Naive thymus-derived CD4-positive, alpha-beta T cell (primary cell): ENCODE measurements at regions not wholly inside any gene's neighbourhood (a gene's known extent, or its start where the extent isn't known, plus 50 kb on each side); places are given as distances from the start of the nearest gene placed in this dataset.

Experiments
- ATAC-seq: fragments of 150-1000 bp; cut with Tn5 transposase; 2 replicates; pipeline ENCODE4 v1.10.0; 2021; ENCODE audit warnings: mild to moderate bottlenecking, moderate library complexity
- CTCF ChIA-PET: fragments of 350-600 bp; sonication (Branson Sonifier 250); formaldehyde crosslinking; loops from one replicate; lab custom pipeline; 2021; ENCODE audit warnings: antibody characterized with exemption; lab: Charles Lee
- POLR2A ChIA-PET: fragments of 350-600 bp; sonication (Branson Sonifier 250); formaldehyde crosslinking; loops from one replicate; lab custom pipeline; 2021; ENCODE audit warnings: antibody characterized with exemption, inconsistent platforms; lab: Charles Lee
- DNase-seq, 9 donors: peaks; one replicate each; pipeline versions ENCODE4 v3.0.0 to v3.0.0-alpha.2; 2020 to 2022; ENCODE audit warnings: mixed read lengths in 1 of 9
- H3K27ac ChIP-seq: one replicate; pipeline ENCODE4 v1.7.0; 2013; ENCODE audit warnings: mild to moderate bottlenecking, low read depth, low read length, moderate library complexity
- H3K27me3 ChIP-seq, 2 donors: one replicate each; pipeline ENCODE4 v1.7.0; 2013; ENCODE audit warnings: low read length in 2 of 2, mild to moderate bottlenecking in 2 of 2, moderate library complexity in 2 of 2; ENCODE audit not compliant: control insufficient read depth in 2 of 2, insufficient read depth in 2 of 2
- H3K36me3 ChIP-seq, 3 experiments: 1 replicate in 2 of 3; 2 replicates in 1 of 3; pipeline ENCODE4 v1.7.0; 2013; ENCODE audit warnings: low read length in 3 of 3, mild to moderate bottlenecking in 3 of 3, moderate library complexity in 1 of 3; ENCODE audit not compliant: insufficient read depth in 3 of 3, control insufficient read depth in 2 of 3
- H3K4me1 ChIP-seq, 2 donors: one replicate each; pipeline ENCODE4 v1.7.0; 2013; ENCODE audit warnings: low read length in 2 of 2, mild to moderate bottlenecking in 2 of 2, moderate library complexity in 1 of 2; ENCODE audit not compliant: control insufficient read depth in 2 of 2, insufficient read depth in 2 of 2
- H3K4me3 ChIP-seq: 2 replicates; pipeline ENCODE4 v1.7.0; 2013; ENCODE audit warnings: mild to moderate bottlenecking, low read length
- H3K9me3 ChIP-seq, 3 experiments: 1 replicate in 2 of 3; 2 replicates in 1 of 3; pipeline ENCODE4 v1.7.0; 2013; ENCODE audit warnings: low read length in 3 of 3; ENCODE audit not compliant: control insufficient read depth in 2 of 3
- H3K27ac Mint-ChIP-seq, 9 donors: one replicate each; pipeline ENCODE4 v1.8.0; 2020 to 2022; ENCODE audit warnings: mixed read lengths in 9 of 9, mild to moderate bottlenecking in 8 of 9, moderate library complexity in 5 of 9, inconsistent platforms in 2 of 9
- H3K27me3 Mint-ChIP-seq, 5 donors: one replicate each; pipeline ENCODE4 v1.8.0; 2021 to 2022; ENCODE audit warnings: mixed read lengths in 5 of 5, mild to moderate bottlenecking in 1 of 5
- H3K36me3 Mint-ChIP-seq, 5 donors: one replicate each; pipeline ENCODE4 v1.8.0; 2020 to 2022; ENCODE audit warnings: mixed read lengths in 5 of 5, mild to moderate bottlenecking in 3 of 5, inconsistent platforms in 1 of 5
- H3K4me1 Mint-ChIP-seq, 7 donors: one replicate each; pipeline ENCODE4 v1.8.0; 2020 to 2022; ENCODE audit warnings: mixed read lengths in 7 of 7, mild to moderate bottlenecking in 3 of 7, inconsistent platforms in 1 of 7
- H3K4me3 Mint-ChIP-seq, 10 donors: one replicate each; pipeline ENCODE4 v1.8.0; 2020 to 2022; ENCODE audit warnings: mild to moderate bottlenecking in 10 of 10, mixed read lengths in 10 of 10, moderate library complexity in 6 of 10, inconsistent platforms in 2 of 10
- H3K9me3 Mint-ChIP-seq, 11 donors: one replicate each; pipeline ENCODE4 v1.8.0; 2020 to 2022; ENCODE audit warnings: mixed read lengths in 11 of 11, mild to moderate bottlenecking in 4 of 11, inconsistent platforms in 1 of 11, moderate library complexity in 1 of 11
- intact Hi-C, 2 donors: fragments of 100-400 bp; cut with micrococcal nuclease; formaldehyde crosslinking; loops; one replicate each; pipeline ENCODE4 v1.15.1; 2023

DNA sequence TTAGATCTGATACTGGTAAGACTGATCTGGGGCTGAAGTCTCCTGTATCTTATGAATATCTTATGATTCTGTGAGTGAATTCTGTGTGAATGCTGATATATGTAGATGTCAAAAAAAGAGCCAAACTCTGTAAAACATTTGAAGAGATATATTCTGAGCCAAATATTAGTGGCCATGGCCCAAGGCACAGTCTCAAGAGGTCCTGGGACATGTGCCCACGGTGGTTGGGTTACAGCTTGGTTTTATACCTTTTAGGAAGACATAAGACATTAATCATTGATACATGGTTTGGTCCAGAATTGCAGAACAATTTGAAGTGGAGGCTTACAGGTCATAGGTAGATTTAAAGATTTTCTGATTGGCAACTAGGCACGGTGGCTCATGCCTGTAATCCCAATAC lies 118.3 kb downstream of the KCNK1 start:
- ChIA-PET POLR2A (no interaction called here), CTCF (no interaction called here)
- Mint-ChIP-seq H3K9me3 (peaks cover 0 to 5% (median 0%) of the 10 kb centered on the region in 11 donors), H3K4me1 (no peaks in the 10 kb centered on the region), H3K27ac (no peak overlapping the region), H3K36me3 (no peaks in the 10 kb centered on the region), H3K27me3 (peaks cover 0 to 14% (median 0%) of the 10 kb centered on the region in 5 donors), H3K4me3 (no peak overlapping the region)
- ATAC-seq (no peak), DNase-seq (no peak)
- H3K27me3 ChIP-seq, result no peaks in the 10 kb centered on the region
- no peaks in the 10 kb centered on the region for H3K9me3 ChIP-seq
- no peaks in the 10 kb centered on the region for H3K4me1 ChIP-seq
- H3K36me3 ChIP-seq, result no peaks in the 10 kb centered on the region
- no peak overlapping the region for H3K27ac ChIP-seq
- H3K4me3 ChIP-seq, result no peak overlapping the region
- intact Hi-C loops, result no loop called here

DNA sequence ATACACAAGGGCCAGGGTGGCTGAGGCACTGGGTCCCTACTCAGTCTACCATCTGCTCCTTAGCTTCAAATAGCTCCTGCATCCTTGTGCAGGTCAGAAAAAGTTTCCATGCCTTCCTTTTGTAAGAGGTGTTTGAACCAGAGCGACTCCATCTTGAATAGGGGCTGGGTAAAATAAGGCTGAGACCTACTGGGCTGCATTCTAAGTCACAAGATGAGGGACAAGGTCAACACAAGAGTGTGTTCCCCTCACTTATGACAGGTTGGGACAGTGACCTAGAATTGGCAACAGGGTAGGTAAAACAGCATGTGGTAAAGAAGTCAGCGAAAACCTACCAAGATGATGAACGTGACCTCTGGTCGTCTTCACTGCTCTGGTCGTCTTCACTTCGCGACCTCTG lies 120.5 kb downstream of the KCNK1 start:
- Histone ChIP-seq H3K4me1 (no peaks in the 10 kb centered on the region), H3K4me3 (no peak overlapping the region), H3K9me3 (no peaks in the 10 kb centered on the region), H3K27me3 (no peaks in the 10 kb centered on the region), H3K27ac (no peak overlapping the region), H3K36me3 (no peaks in the 10 kb centered on the region)
- Mint-ChIP-seq H3K4me3 (no peak overlapping the region), H3K4me1 (no peaks in the 10 kb centered on the region), H3K27me3 (peaks cover 0 to 15% (median 0%) of the 10 kb centered on the region in 5 donors), H3K27ac (no peak overlapping the region), H3K36me3 (no peaks in the 10 kb centered on the region), H3K9me3 (peaks cover 0 to 5% (median 0%) of the 10 kb centered on the region in 11 donors)
- POLR2A ChIA-PET, result no interaction called here
- ATAC-seq (no peak), DNase-seq (no peak)
- CTCF ChIA-PET, result no interaction called here
- intact Hi-C loops, result no loop called here

DNA sequence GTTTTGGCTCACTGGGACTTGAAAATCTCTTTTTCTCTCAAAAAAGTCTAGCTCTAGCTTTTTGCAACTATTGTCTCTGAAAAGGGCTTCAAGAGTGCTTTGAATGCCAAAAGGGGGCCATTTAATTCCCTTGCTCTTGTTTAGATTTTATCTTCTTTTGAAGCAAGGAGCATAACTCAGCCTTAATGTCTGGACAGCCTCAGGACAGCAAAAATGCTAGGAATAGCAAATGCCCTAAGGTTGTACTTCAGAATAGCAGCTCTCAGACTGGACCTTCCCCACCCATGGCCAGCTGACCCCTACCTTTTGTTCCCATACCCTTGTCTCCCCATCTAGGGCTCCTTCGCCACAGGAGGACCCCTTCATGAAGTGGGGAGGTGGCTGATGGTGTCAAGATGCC lies 121.4 kb downstream of the KCNK1 start:
- Histone ChIP-seq H3K9me3 (no peaks in the 10 kb centered on the region), H3K4me1 (no peaks in the 10 kb centered on the region), H3K4me3 (no peak overlapping the region), H3K27me3 (no peaks in the 10 kb centered on the region), H3K27ac (no peak overlapping the region), H3K36me3 (no peaks in the 10 kb centered on the region)
- H3K27ac Mint-ChIP-seq, result no peak overlapping the region
- H3K4me3 Mint-ChIP-seq, result no peak overlapping the region
- no peak for ATAC-seq
- H3K27me3 Mint-ChIP-seq, result peaks cover 0 to 19% (median 0%) of the 10 kb centered on the region in 5 donors
- no peaks in the 10 kb centered on the region for H3K4me1 Mint-ChIP-seq
- ChIA-PET CTCF (no interaction called here), POLR2A (no interaction called here)
- no peak for DNase-seq
- peaks cover 0 to 5% (median 0%) of the 10 kb centered on the region in 11 donors for H3K9me3 Mint-ChIP-seq
- no peaks in the 10 kb centered on the region for H3K36me3 Mint-ChIP-seq
- intact Hi-C loops, result no loop called here

DNA sequence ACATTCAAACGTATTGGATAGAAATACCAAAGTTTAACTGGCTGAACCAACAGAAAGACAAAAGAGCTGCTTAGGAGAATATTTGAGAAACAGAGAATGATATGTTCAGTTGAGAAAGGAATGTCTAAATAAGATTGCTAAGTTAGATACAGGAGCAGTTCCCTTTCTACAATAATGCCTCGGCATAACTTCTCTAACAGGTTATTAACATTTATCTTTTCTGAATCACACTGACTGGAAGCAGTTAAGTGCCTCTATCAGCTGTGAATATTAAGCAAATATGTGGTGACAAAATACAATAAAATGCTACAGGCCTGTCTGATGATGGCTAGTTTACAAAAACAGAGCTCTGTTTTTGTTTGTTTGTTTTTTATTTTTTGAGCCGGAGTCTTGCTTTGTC lies 121.9 kb downstream of the KCNK1 start:
- H3K4me1 Mint-ChIP-seq, result no peaks in the 10 kb centered on the region
- Histone ChIP-seq H3K9me3 (no peaks in the 10 kb centered on the region), H3K4me3 (no peak overlapping the region), H3K36me3 (no peaks in the 10 kb centered on the region), H3K27me3 (no peaks in the 10 kb centered on the region), H3K27ac (no peak overlapping the region), H3K4me1 (no peaks in the 10 kb centered on the region)
- H3K27me3 Mint-ChIP-seq, result peaks cover 0 to 14% (median 0%) of the 10 kb centered on the region in 5 donors
- CTCF ChIA-PET, result no interaction called here
- DNase-seq, result no peak
- no peak overlapping the region for H3K4me3 Mint-ChIP-seq
- H3K36me3 Mint-ChIP-seq, result no peaks in the 10 kb centered on the region
- no peak for ATAC-seq
- H3K27ac Mint-ChIP-seq, result no peak overlapping the region
- POLR2A ChIA-PET, result no interaction called here
- peaks cover 0 to 5% (median 0%) of the 10 kb centered on the region in 11 donors for H3K9me3 Mint-ChIP-seq
- intact Hi-C loops, result no loop called here

DNA sequence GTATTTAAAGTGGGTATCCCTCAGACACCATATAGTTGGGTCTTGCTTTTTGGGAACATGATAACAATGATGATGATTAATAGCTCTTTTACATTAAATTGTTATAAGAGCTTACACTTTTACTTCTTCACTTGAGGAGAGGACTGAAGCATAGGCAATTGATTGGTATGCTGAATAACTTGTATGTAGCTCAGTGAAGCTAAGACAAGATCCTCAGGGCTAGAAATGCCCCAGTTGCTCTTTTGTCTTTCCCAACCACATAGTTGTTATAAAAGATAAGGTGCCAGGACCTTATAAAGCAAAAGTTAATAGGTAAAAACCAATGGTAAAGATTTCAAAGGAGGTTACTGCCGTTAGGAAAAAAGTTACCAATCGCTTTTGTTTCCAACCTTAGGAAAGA lies 123.4 kb downstream of the KCNK1 start:
- peaks cover 0 to 14% (median 0%) of the 10 kb centered on the region in 5 donors for H3K27me3 Mint-ChIP-seq
- no peaks in the 10 kb centered on the region for H3K4me1 Mint-ChIP-seq
- CTCF ChIA-PET, result no interaction called here
- H3K27me3 ChIP-seq, result no peaks in the 10 kb centered on the region
- intact Hi-C loops, result no loop called here
- ATAC-seq, result no peak
- H3K36me3 Mint-ChIP-seq, result no peaks in the 10 kb centered on the region
- no peak overlapping the region for H3K27ac ChIP-seq
- no peak for DNase-seq
- H3K4me1 ChIP-seq, result no peaks in the 10 kb centered on the region
- H3K9me3 Mint-ChIP-seq, result peaks cover 0 to 5% (median 0%) of the 10 kb centered on the region in 11 donors
- H3K4me3 ChIP-seq, result no peak overlapping the region
- no peaks in the 10 kb centered on the region for H3K36me3 ChIP-seq
- H3K27ac Mint-ChIP-seq, result no peak overlapping the region
- H3K4me3 Mint-ChIP-seq, result no peak overlapping the region
- no peaks in the 10 kb centered on the region for H3K9me3 ChIP-seq
- POLR2A ChIA-PET, result no interaction called here

DNA sequence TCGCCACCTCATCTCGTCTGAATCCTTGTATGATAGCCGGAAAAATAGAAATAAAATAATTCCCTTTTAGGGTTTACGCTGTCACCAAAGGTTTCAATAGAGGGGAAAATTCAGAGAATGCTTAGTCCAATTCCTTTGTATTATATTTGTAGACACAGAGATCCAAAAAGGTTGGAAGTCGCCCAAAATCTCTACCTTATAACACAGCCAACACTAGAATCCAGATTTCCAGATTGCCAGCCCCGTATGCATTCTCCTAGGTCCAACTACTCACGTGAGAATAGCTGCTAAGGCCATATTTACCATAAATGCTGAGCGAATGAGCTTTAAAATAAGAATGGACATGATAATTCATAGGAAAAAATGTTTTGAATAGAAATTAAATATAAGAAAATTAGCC lies 124.5 kb downstream of the KCNK1 start:
- H3K9me3 ChIP-seq, result no peaks in the 10 kb centered on the region
- ATAC-seq, result no peak
- H3K4me1 Mint-ChIP-seq, result no peaks in the 10 kb centered on the region
- H3K9me3 Mint-ChIP-seq, result peaks cover 0 to 5% (median 0%) of the 10 kb centered on the region in 11 donors
- H3K36me3 ChIP-seq, result no peaks in the 10 kb centered on the region
- H3K27me3 ChIP-seq, result no peaks in the 10 kb centered on the region
- DNase-seq, result no peak
- no peaks in the 10 kb centered on the region for H3K36me3 Mint-ChIP-seq
- H3K4me3 Mint-ChIP-seq, result no peak overlapping the region
- ChIA-PET CTCF (no interaction called here), POLR2A (no interaction called here)
- no peaks in the 10 kb centered on the region for H3K4me1 ChIP-seq
- H3K27ac ChIP-seq, result no peak overlapping the region
- H3K27me3 Mint-ChIP-seq, result peaks cover 1 to 14% (median 2%) of the 10 kb centered on the region in 5 donors
- H3K4me3 ChIP-seq, result no peak overlapping the region
- H3K27ac Mint-ChIP-seq, result no peak overlapping the region
- intact Hi-C loops, result no loop called here

DNA sequence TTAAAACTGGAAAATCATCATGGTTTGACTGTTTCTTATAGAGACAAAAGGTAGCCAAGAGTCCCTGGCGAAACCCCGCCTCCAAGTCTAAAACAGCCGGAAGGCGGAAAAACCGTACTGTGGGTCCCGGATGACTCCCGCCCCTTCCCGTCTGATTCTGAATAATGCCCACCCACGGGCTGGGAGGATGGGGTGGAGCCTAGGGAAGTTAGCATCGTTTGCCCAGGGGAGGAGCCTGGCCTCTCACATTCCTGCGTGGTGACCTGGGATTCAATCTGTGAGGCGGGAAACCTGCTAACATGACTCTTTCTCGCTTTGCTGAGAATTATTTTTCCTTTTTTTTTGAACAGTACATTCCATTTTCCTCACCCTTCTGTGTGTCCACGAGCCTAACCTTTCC lies 124.9 kb downstream of the KCNK1 start:
- H3K9me3 ChIP-seq, result no peaks in the 10 kb centered on the region
- H3K9me3 Mint-ChIP-seq, result peaks cover 0 to 5% (median 0%) of the 10 kb centered on the region in 11 donors
- H3K27me3 Mint-ChIP-seq, result peaks cover 2 to 14% (median 5%) of the 10 kb centered on the region in 5 donors
- no peaks in the 10 kb centered on the region for H3K36me3 ChIP-seq
- H3K4me3 ChIP-seq, result no peak overlapping the region
- no peaks in the 10 kb centered on the region for H3K4me1 Mint-ChIP-seq
- no peak overlapping the region for H3K4me3 Mint-ChIP-seq
- no peak for ATAC-seq
- ChIA-PET POLR2A (no interaction called here), CTCF (no interaction called here)
- H3K36me3 Mint-ChIP-seq, result no peaks in the 10 kb centered on the region
- DNase-seq, result no peak
- H3K27ac Mint-ChIP-seq, result no peak overlapping the region
- intact Hi-C loops, result no loop called here
- no peak overlapping the region for H3K27ac ChIP-seq
- H3K4me1 ChIP-seq, result no peaks in the 10 kb centered on the region
- H3K27me3 ChIP-seq, result no peaks in the 10 kb centered on the region
